ENCODE measurements at regions not wholly inside any gene's neighbourhood (a gene's known extent, or its start where the extent isn't known, plus 50 kb on each side); places are given as distances from the start of the nearest gene placed in this dataset.

- Histone ChIP-seq H3K27ac (ENCODE audit: low read depth, low read length) (no peak overlapping the region), H2AFZ (ENCODE audit: low read depth, low read length, poor library complexity, severe bottlenecking) (no peak overlapping the region), H3K4me3 (replicated peaks in 1 of 2; ENCODE audit: low read depth in 1 of 2, low read length in 2 of 2) (no peak overlapping the region), H3K9ac (ENCODE audit: low read length) (no peak overlapping the region), H3K36me3 (ENCODE audit: control insufficient read depth in 1 of 2, insufficient read depth in 2 of 2, low read length in 2 of 2) (no peaks in the 10 kb centered on the region), H4K20me1 (ENCODE audit: insufficient read depth) (no peaks in the 10 kb centered on the region), H3K27me3 (ENCODE audit: insufficient read depth, low read length) (no peaks in the 10 kb centered on the region), H3K79me2 (ENCODE audit: insufficient read depth, low read length) (no peaks in the 10 kb centered on the region), H3K9me3 (ENCODE audit: control insufficient read depth in 1 of 2, insufficient read depth in 1 of 2, low read depth in 1 of 2, low read length in 2 of 2) (no peaks in the 10 kb centered on the region), H3K4me2 (ENCODE audit: low read length) (no peak overlapping the region), H3K4me1 (ENCODE audit: control insufficient read depth in 1 of 2, insufficient read depth in 2 of 2, low read length in 2 of 2) (no peaks in the 10 kb centered on the region), H3K9me2 (ENCODE audit: insufficient read depth) (no peaks in the 10 kb centered on the region)
- no peak for ATAC-seq
- BruUV-seq (replicated peaks): no TSS peak
- ChIA-PET POLR2A (no interaction called here), CTCF (no interaction called here), RAD21 (ENCODE audit: low non-redundant PET in 1 of 2, low total read pairs in 2 of 2, uncharacterized antibody in 2 of 2, unreplicated experiment in 2 of 2) (no interaction called here)
- intact Hi-C loops (cut with micrococcal nuclease): no loop called here
- no peak for DNase-seq (ENCODE audit: low read depth, low spot score)
- no peak for TF ChIP-seq ZBTB33 (IDR thresholded peaks at IDR 0.05; ENCODE audit: extremely low read depth, insufficient replicate concordance, low read length)
Measured at GRCh38 chr14:46300765-46301164, 350.8 kb downstream of the RPL10L start.

GRCh38 chr14:46290706-46291105 is 360.9 kb downstream of the RPL10L start:
- no peak for ATAC-seq
- Histone ChIP-seq H3K9me3 (ENCODE audit: control insufficient read depth in 1 of 2, insufficient read depth in 1 of 2, low read depth in 1 of 2, low read length in 2 of 2) (0 out of 4 replicates have a peak, but pooled peaks cover 0 to 7% of the 10 kb centered on the region in 2 experiments), H2AFZ (ENCODE audit: low read depth, low read length, poor library complexity, severe bottlenecking) (no peak overlapping the region), H3K4me2 (ENCODE audit: low read length) (no peak overlapping the region), H3K9me2 (ENCODE audit: insufficient read depth) (no peaks in the 10 kb centered on the region), H3K4me3 (replicated peaks in 1 of 2; ENCODE audit: low read depth in 1 of 2, low read length in 2 of 2) (no peak overlapping the region), H3K27ac (ENCODE audit: low read depth, low read length) (no peak overlapping the region), H3K36me3 (ENCODE audit: control insufficient read depth in 1 of 2, insufficient read depth in 2 of 2, low read length in 2 of 2) (no peaks in the 10 kb centered on the region), H3K9ac (ENCODE audit: low read length) (no peak overlapping the region), H4K20me1 (ENCODE audit: insufficient read depth) (no peaks in the 10 kb centered on the region), H3K4me1 (ENCODE audit: control insufficient read depth in 1 of 2, insufficient read depth in 2 of 2, low read length in 2 of 2) (no peaks in the 10 kb centered on the region), H3K79me2 (ENCODE audit: insufficient read depth, low read length) (no peaks in the 10 kb centered on the region), H3K27me3 (ENCODE audit: insufficient read depth, low read length) (no peaks in the 10 kb centered on the region)
- intact Hi-C loops (cut with micrococcal nuclease): no loop called here
- no peak for DNase-seq (ENCODE audit: low read depth, low spot score)
- ChIA-PET RAD21 (ENCODE audit: low non-redundant PET in 1 of 2, low total read pairs in 2 of 2, uncharacterized antibody in 2 of 2, unreplicated experiment in 2 of 2) (no interaction called here), POLR2A (no interaction called here), CTCF (no interaction called here)
- no TSS peak for BruUV-seq (replicated peaks)
- no peak for TF ChIP-seq ATF3 (IDR thresholded peaks at IDR 0.05)
- TF ChIP-seq CBX3 (IDR thresholded peaks at IDR 0.05; ENCODE audit: low read depth): no peak
- TF ChIP-seq JUND (IDR thresholded peaks at IDR 0.05): no peak
- TF ChIP-seq ELF1 (IDR thresholded peaks at IDR 0.05; ENCODE audit: borderline replicate concordance, low read depth): no peak
- no peak for TF ChIP-seq EGR1 (IDR thresholded peaks at IDR 0.05; ENCODE audit: low read depth)
- TF ChIP-seq POLR2A (IDR thresholded peaks at IDR 0.05; ENCODE audit: borderline replicate concordance, extremely low read depth, insufficient read depth, insufficient read length): no peak
- no peak for TF ChIP-seq ZBTB33 (IDR thresholded peaks at IDR 0.05; ENCODE audit: extremely low read depth, insufficient replicate concordance, low read length)
- TF ChIP-seq ZFX (IDR thresholded peaks at IDR 0.05): no peak
- no peak for TF ChIP-seq FOSL1 (IDR thresholded peaks at IDR 0.05; ENCODE audit: low read depth)
- TF ChIP-seq EZH2 (IDR thresholded peaks at IDR 0.05): no peak
- no peak for TF ChIP-seq EZH2phosphoT487 (IDR thresholded peaks at IDR 0.05; ENCODE audit: borderline replicate concordance)
- no peak for TF ChIP-seq POLR2AphosphoS5 (IDR thresholded peaks at IDR 0.05; ENCODE audit: low read depth, low read length)
- TF ChIP-seq REST (IDR thresholded peaks at IDR 0.05; ENCODE audit: low read depth): no peak
- no peak for TF ChIP-seq MAX (IDR thresholded peaks at IDR 0.05)

Data from HCT116 (cell line).